ENCODE measurements at regions not wholly inside any gene's neighbourhood (a gene's known extent, or its start where the extent isn't known, plus 50 kb on each side); places are given as distances from the start of the nearest gene placed in this dataset.

GRCh38 chr6:84508981-84509380, 255.4 kb downstream of the TBX18 start:
- Histone ChIP-seq H3K9me3 (ENCODE audit: low read length) (peaks cover 10% of the 10 kb centered on the region), H3K36me3 (replicated peaks in 1 of 2; ENCODE audit: control insufficient read depth in 1 of 2, insufficient read depth in 2 of 2, low read length in 2 of 2) (no peaks in the 10 kb centered on the region), H3K9ac (ENCODE audit: insufficient read depth, low read depth, low read length) (no peak overlapping the region), H4K20me1 (ENCODE audit: insufficient read depth, low read length) (no peaks in the 10 kb centered on the region), H3K4me2 (ENCODE audit: low read depth, low read length) (no peak overlapping the region), H3K79me2 (ENCODE audit: insufficient read depth, low read length) (no peaks in the 10 kb centered on the region), H3K4me1 (ENCODE audit: insufficient read depth, low read length) (no peaks in the 10 kb centered on the region), H3K4me3 (replicated peaks in 1 of 3; ENCODE audit: insufficient read depth in 1 of 3, low read depth in 2 of 3, low read length in 3 of 3) (no peak overlapping the region), H3K27me3 (ENCODE audit: control insufficient read depth in 1 of 2, insufficient read depth in 2 of 2, low read length in 2 of 2) (no peaks in the 10 kb centered on the region), H3K27ac (ENCODE audit: extremely low read length, insufficient read depth, low read length) (no peak overlapping the region), H2AFZ (ENCODE audit: low read length) (no peak overlapping the region)
- intact Hi-C loops (cut with micrococcal nuclease; ENCODE audit: unreplicated experiment) = no loop called here
- ChIA-PET CTCF (ENCODE audit: low intra/inter-chr PET ratio, low total read pairs) (no interaction called here), POLR2A (no interaction called here)
- in situ Hi-C loops (cut with HindIII; ENCODE audit: extremely low pct_ligation_motif_present, low pct_unique_long_range_greater_than_20kb) = no loop called here
- no TSS peak for BruUV-seq (replicated peaks)
- no peak for ATAC-seq
- no peak for DNase-seq (ENCODE audit: low spot score)
- no peak for TF ChIP-seq ZBTB1 (CRISPR knock-in tag; IDR thresholded peaks at IDR 0.05; ENCODE audit: borderline replicate concordance)
- no peak for TF ChIP-seq PLRG1 (conservative IDR thresholded peaks at IDR 0.05)
- no peak for TF ChIP-seq MTA3 (CRISPR knock-in tag; IDR thresholded peaks at IDR 0.05)
- no peak for TF ChIP-seq RFXANK (CRISPR knock-in tag; IDR thresholded peaks at IDR 0.05)
- TF ChIP-seq TFDP2 (CRISPR knock-in tag; IDR thresholded peaks at IDR 0.05) = no peak
- no peak for TF ChIP-seq ZFP82 (CRISPR knock-in tag; IDR thresholded peaks at IDR 0.05; ENCODE audit: borderline replicate concordance)
- TF ChIP-seq RFX5 (IDR thresholded peaks at IDR 0.05; ENCODE audit: low read depth, low read length) = no peak
- no peak for TF ChIP-seq RFX1 (IDR thresholded peaks at IDR 0.05)
- no peak for TF ChIP-seq ZNF160 (CRISPR knock-in tag; IDR thresholded peaks at IDR 0.05)
- no peak for TF ChIP-seq MYC (CRISPR knock-in tag; IDR thresholded peaks at IDR 0.05; ENCODE audit: borderline replicate concordance)
- no peak for TF ChIP-seq MXD4 (CRISPR knock-in tag; IDR thresholded peaks at IDR 0.05)
- no peak for TF ChIP-seq KDM1A (CRISPR knock-in tag; IDR thresholded peaks at IDR 0.05)
- no peak for TF ChIP-seq ZNF317 (CRISPR knock-in tag; IDR thresholded peaks at IDR 0.05)
- TF ChIP-seq ETV6 (CRISPR knock-in tag; conservative IDR thresholded peaks at IDR 0.05) = no peak
- no peak for TF ChIP-seq ATF7 (IDR thresholded peaks at IDR 0.05)
- no peak for TF ChIP-seq ATF7 (CRISPR knock-in tag; IDR thresholded peaks at IDR 0.05)
- no peak for TF ChIP-seq TBP (CRISPR knock-in tag; IDR thresholded peaks at IDR 0.05)
- TF ChIP-seq ZNF101 (CRISPR knock-in tag; IDR thresholded peaks at IDR 0.05; ENCODE audit: borderline replicate concordance, low read depth) = no peak
- no peak for FAIRE-seq
